ENCODE measurements at regions not wholly inside any gene's neighbourhood (a gene's known extent, or its start where the extent isn't known, plus 50 kb on each side); places are given as distances from the start of the nearest gene placed in this dataset.

DNA sequence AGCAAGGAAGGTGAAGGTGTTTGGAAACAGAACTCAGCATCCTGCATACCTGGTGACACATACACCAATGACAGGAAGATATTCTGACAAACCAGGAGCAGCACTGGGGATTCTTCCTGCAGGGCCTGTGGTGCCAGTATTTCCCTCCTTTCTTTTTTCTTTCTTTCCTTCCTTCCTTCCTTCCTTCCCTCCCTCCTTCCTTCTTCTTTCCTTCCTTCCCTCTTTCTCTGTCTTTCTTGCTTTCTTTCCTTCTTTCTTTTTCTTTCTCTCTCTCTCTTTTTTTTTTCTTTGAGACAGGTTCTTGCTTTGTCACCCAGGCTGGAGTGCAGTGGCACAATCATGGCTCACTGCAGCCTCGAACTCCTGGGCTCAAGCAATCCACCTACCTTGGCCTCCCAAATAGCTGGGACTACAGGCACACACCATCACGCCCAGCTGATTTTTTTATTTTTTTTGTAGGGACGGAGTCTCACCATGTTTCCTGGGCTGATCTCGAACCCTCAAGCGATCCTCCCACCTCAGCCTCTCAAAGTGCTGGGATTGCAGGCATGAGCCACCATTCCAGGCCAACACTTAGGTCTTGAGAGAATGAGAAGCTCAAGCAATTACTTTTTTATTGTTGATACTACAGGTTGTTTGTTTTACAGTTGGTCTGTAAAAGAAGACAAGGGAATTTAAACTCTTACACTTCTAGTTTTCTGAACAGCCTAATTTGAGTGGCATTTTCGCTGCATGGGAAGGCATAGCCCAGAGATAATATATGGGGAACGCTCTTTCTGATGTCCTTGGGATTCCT, 54.7 kb upstream of the GATA6 start:
- DNase-seq, result no peak

DNA sequence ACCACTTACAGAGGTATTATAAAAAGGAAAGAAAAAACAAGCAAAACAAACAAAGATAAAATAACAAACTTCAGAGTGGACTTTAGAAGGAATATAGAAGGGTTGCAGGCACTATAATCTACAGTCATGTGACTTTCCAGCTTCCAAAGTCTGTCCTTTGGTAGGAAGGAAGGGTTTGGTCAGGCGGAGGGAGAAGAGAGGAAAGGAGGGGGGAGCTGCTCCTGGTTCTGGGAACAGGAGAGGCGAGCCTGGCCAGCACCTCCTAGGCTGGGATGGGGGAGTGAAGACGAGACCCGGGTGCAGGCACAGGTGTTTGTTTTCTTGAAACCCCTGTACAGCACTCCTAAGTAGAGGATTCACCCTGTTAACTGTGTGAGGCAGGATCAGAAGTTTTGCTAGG, 53.8 kb upstream of the GATA6 start:
- no peak for DNase-seq

Data from activated CD8-positive, alpha-beta memory T cell treated with anti-CD3 and anti-CD28 coated beads for 24 hours (primary cell).